Fibroblast of the aortic adventitia (primary cell): ENCODE measurements at regions not wholly inside any gene's neighbourhood (a gene's known extent, or its start where the extent isn't known, plus 50 kb on each side); places are given as distances from the start of the nearest gene placed in this dataset.

Experiments
- DNase-seq: peaks from one replicate; pipeline ENCODE4 v3.0.0-alpha.2; 2010; ENCODE audit warnings: low read depth
- H3K4me3 ChIP-seq: 2 replicates; pipeline ENCODE4 v1.5.1; 2011; ENCODE audit warnings: low read depth, mild to moderate bottlenecking, control low read depth, low read length, moderate library complexity
- CTCF ChIP-seq: IDR thresholded peaks from 2 replicates; pipeline ENCODE4 v1.5.1; 2011; ENCODE audit warnings: mild to moderate bottlenecking, low read length, control low read depth, inconsistent platforms; ENCODE audit not compliant: insufficient read depth

- H3K4me3 ChIP-seq: no peak overlapping the region
- DNase-seq: no peak
- no peak for TF ChIP-seq CTCF
Measured at GRCh38 chr4:174117445-174117844, 166.0 kb downstream of the FBXO8 start.

GRCh38 chr4:174116021-174116420, 167.4 kb downstream of the FBXO8 start:
- no peak for TF ChIP-seq CTCF
- H3K4me3 ChIP-seq: no peak overlapping the region
- DNase-seq: no peak

DNA sequence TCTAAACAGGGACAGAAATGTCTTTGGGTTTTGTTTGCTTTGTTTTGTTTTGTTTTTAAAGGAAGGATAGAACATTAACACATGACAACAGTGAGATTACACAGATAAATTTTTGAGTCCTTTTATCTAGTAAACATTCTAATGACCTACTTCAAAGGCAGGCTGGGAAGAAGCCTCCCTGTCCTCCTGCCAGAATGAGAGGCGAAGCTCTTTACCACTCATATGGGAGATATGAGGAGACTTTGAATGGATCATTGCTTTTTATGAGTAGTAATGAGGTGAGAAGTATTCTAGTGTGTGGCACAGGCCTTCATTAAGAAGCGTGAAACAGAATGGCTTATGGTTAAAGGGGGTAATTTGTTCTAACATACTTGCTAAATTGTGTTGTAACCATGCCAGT, 172.0 kb downstream of the FBXO8 start:
- no peak overlapping the region for H3K4me3 ChIP-seq
- DNase-seq: no peak
- TF ChIP-seq CTCF: no peak

DNA sequence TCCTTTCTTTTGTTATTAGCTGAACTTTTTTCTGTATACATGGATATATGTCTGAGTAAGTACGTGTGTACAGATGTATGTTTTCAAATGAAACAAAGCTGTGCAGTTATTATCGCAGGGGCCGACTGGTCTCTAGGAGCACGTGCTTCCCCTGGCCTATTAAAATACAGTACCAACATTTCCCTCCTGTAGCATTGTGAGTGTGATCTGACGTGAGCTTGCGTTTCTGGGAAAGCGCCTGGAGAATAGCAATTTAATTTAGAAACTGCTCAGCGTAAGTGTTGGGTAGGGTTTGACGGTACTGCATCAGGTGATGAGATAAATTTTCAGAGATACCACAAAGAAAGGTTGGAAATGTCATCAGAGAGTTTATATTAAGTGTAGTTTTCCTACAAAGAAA, 173.3 kb downstream of the FBXO8 start:
- no peak for TF ChIP-seq CTCF
- no peak for DNase-seq
- no peak overlapping the region for H3K4me3 ChIP-seq

DNA sequence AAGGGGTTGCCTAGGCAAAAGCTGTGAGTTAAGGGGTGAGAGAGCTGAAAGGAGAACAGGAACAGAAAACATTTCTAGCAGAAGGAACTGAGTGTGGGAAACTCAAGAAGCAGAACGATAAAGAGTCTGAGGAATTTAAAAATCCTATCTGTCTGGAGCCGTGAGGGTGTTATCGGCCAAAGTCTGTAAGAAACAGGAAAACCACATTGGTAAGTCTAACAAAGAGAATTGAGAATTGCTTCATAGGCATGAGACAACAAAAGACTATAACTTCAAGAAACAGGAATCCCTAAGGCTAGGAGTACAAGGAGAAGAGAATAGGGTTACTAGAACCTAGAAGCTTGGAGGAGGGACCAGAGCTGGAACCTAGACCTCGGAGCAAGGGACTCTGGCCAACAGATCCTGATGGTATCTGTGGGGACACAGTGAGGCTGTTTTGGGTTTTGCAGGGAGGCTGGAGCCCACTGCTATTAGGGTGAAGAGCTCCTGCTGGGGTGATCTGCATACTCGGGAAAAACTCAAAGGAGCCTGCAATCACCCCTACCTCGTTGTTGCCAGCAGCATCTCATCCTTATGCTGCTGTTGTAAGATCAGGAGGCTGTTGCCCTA, 175.6 kb downstream of the FBXO8 start:
- no peak for DNase-seq
- H3K4me3 ChIP-seq: no peak overlapping the region
- TF ChIP-seq CTCF: no peak

DNA sequence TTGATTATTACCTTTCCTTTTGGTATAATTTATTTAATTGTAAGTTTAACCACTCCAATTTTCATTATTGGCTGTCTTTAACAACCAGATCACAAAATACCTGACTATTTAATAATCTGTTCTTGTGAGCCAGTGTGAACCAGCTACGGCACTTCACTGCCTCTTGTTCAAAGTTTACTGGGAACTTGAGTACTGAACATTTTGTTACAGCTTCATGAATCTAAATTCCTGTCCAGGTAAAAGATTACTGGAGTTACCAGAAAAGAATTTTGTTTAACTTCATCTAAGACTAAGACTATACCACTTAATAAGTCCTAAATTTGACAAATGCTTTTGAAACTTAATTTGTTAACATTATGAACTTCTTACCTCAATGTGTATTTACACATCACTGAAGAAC, 178.3 kb downstream of the FBXO8 start:
- DNase-seq: no peak
- TF ChIP-seq CTCF: no peak

DNA sequence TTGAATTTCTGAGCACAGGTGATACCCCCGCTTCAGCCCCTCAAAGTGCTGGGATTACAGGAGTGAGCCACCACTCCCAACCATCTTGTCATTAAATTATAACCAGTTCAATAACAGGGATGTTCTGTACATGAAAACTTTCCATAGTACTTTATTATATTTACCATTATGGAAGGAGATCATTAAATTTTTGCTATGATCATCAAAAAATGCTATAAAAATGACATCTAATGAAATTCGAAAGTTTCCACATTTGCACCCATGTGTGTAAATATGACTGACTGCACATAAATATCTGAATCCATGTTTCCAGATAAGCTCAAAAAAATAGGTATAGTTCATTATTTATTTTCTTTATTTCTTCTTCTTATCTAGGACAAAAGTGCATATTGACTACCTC, 182.6 kb downstream of the FBXO8 start:
- no peak for TF ChIP-seq CTCF
- no peak overlapping the region for H3K4me3 ChIP-seq
- DNase-seq: no peak

More for the DNA sequence above, 178.3 kb downstream of the FBXO8 start:
- H3K4me3 ChIP-seq: no peak overlapping the region
